Neural cell (in vitro differentiated cells): ENCODE measurements at regions not wholly inside any gene's neighbourhood (a gene's known extent, or its start where the extent isn't known, plus 50 kb on each side); places are given as distances from the start of the nearest gene placed in this dataset.

Source experiments
- CTCF ChIP-seq: fragments of 450-650 bp; IDR thresholded peaks from 2 replicates; pipeline ENCODE4 v1.5.1; 2014; ENCODE audit warnings: antibody characterized with exemption, mild to moderate bottlenecking, moderate library complexity; ENCODE audit not compliant: poor library complexity, severe bottlenecking
- EP300 ChIP-seq: fragments of 450-650 bp; conservative IDR thresholded peaks from 2 replicates; pipeline ENCODE4 v1.6.1; 2014; ENCODE audit warnings: antibody characterized with exemption, mild to moderate bottlenecking, moderate library complexity; ENCODE audit not compliant: poor library complexity, severe bottlenecking
- RAD21 ChIP-seq: fragments of 450-650 bp; conservative IDR thresholded peaks from 2 replicates; pipeline ENCODE4 v1.6.1; 2014; ENCODE audit warnings: antibody characterized with exemption, mild to moderate bottlenecking, moderate library complexity
- TAF1 ChIP-seq: IDR thresholded peaks from 2 replicates; pipeline ENCODE4 v1.6.1; 2012; ENCODE audit warnings: low read depth

GRCh38 chr7:155363146-155363539 is 65.5 kb downstream of the INSIG1 start:
- TF ChIP-seq EP300 (no peak), TAF1 (no peak), RAD21 (no peak), CTCF (no peak)
